CD14-positive monocyte (primary cell): ENCODE measurements at regions not wholly inside any gene's neighbourhood (a gene's known extent, or its start where the extent isn't known, plus 50 kb on each side); places are given as distances from the start of the nearest gene placed in this dataset.

Source experiments
- DNase-seq, 3 donors: peaks; one replicate each; pipeline ENCODE4 v3.0.0-alpha.2; 2011 to 2022
- H2AFZ ChIP-seq: 2 replicates; pipeline ENCODE4 v1.6.0; 2012; ENCODE audit warnings: mild to moderate bottlenecking, low read depth, low read length, inconsistent platforms; ENCODE audit not compliant: insufficient read depth, poor library complexity, severe bottlenecking
- H3K27ac ChIP-seq, 2 donors: 1 replicate in 1 of 2; 2 replicates in 1 of 2; pipeline ENCODE4 v1.5.1; 2012 to 2013; ENCODE audit warnings: low read length in 2 of 2, control low read depth in 1 of 2, inconsistent platforms in 1 of 2, low read depth in 1 of 2, mild to moderate bottlenecking in 1 of 2
- H3K27me3 ChIP-seq, 2 donors: one replicate each; pipeline versions ENCODE4 v1.6.0 to v1.6.1; 2011 to 2013; ENCODE audit warnings: low read length in 2 of 2; ENCODE audit not compliant: control insufficient read depth in 2 of 2, insufficient read depth in 2 of 2
- H3K36me3 ChIP-seq, 2 donors: replicated peaks in 1 of 2; 1 replicate in 1 of 2; 2 replicates in 1 of 2; pipeline versions ENCODE4 v1.5.1 to v1.6.1; 2012 to 2013; ENCODE audit warnings: low read length in 2 of 2, control low read depth in 1 of 2, inconsistent platforms in 1 of 2, mild to moderate bottlenecking in 1 of 2; ENCODE audit not compliant: insufficient read depth in 2 of 2, control insufficient read depth in 1 of 2
- H3K4me1 ChIP-seq, 2 donors: 1 replicate in 1 of 2; 2 replicates in 1 of 2; pipeline versions ENCODE4 v1.5.1 to v1.6.1; 2012 to 2013; ENCODE audit warnings: low read length in 2 of 2, control low read depth in 1 of 2, inconsistent platforms in 1 of 2, mild to moderate bottlenecking in 1 of 2, moderate library complexity in 1 of 2; ENCODE audit not compliant: insufficient read depth in 2 of 2, control insufficient read depth in 1 of 2
- H3K4me2 ChIP-seq: replicated peaks from 2 replicates; pipeline ENCODE3; 2012; ENCODE audit warnings: low read length, moderate library complexity, mild to moderate bottlenecking; ENCODE audit not compliant: poor library complexity, severe bottlenecking; ENCODE audit errors: extremely low read depth
- H3K4me3 ChIP-seq, 3 experiments: fragments of 200-600 bp in 1 of 3; sonication (generic) in 1 of 3; replicated peaks in 1 of 3; 1 replicate in 2 of 3; 2 replicates in 1 of 3; pipeline ENCODE4 v1.5.1; 2011 to 2013; ENCODE audit warnings: low read length in 3 of 3, mild to moderate bottlenecking in 3 of 3, control low read depth in 2 of 3, low read depth in 2 of 3, inconsistent platforms in 1 of 3, moderate library complexity in 1 of 3
- H3K79me2 ChIP-seq: 2 replicates; pipeline ENCODE4 v1.6.0; 2012; ENCODE audit warnings: mild to moderate bottlenecking, control low read depth, inconsistent platforms, low read length, moderate library complexity; ENCODE audit not compliant: insufficient read depth
- H3K9ac ChIP-seq: 2 replicates; pipeline ENCODE4 v1.6.0; 2017; ENCODE audit warnings: low read length, mild to moderate bottlenecking; ENCODE audit not compliant: insufficient read depth, poor library complexity, severe bottlenecking
- H3K9me3 ChIP-seq, 2 donors: replicated peaks in 1 of 2; 1 replicate in 1 of 2; 2 replicates in 1 of 2; pipeline versions ENCODE4 v1.5.1 to v1.6.1; 2012 to 2013; ENCODE audit warnings: low read length in 2 of 2, control low read depth in 1 of 2; ENCODE audit not compliant: control insufficient read depth in 1 of 2, insufficient read depth in 1 of 2
- H4K20me1 ChIP-seq: 2 replicates; pipeline ENCODE4 v1.6.0; 2012; ENCODE audit warnings: mild to moderate bottlenecking, low read length, control low read depth, moderate library complexity; ENCODE audit not compliant: insufficient read depth
- H3K27ac Mint-ChIP-seq, 7 donors: one replicate each; pipeline ENCODE4 v1.8.0; 2020; ENCODE audit warnings: mild to moderate bottlenecking in 7 of 7, mixed read lengths in 7 of 7, moderate library complexity in 6 of 7, inconsistent platforms in 2 of 7
- H3K27me3 Mint-ChIP-seq, 3 donors: one replicate each; pipeline ENCODE4 v1.8.0; 2021 to 2022; ENCODE audit warnings: low read depth in 3 of 3, mild to moderate bottlenecking in 3 of 3, mixed read lengths in 3 of 3, moderate library complexity in 3 of 3, inconsistent platforms in 1 of 3
- H3K36me3 Mint-ChIP-seq, 2 donors: one replicate each; pipeline ENCODE4 v1.8.0; 2020; ENCODE audit warnings: mixed read lengths in 2 of 2, inconsistent platforms in 1 of 2, mild to moderate bottlenecking in 1 of 2
- H3K4me1 Mint-ChIP-seq: one replicate; pipeline ENCODE4 v1.8.0; 2020; ENCODE audit warnings: mild to moderate bottlenecking, mixed read lengths
- H3K4me3 Mint-ChIP-seq, 2 donors: one replicate each; pipeline ENCODE4 v1.8.0; 2020; ENCODE audit warnings: mild to moderate bottlenecking in 2 of 2, mixed read lengths in 2 of 2, moderate library complexity in 1 of 2
- H3K9me3 Mint-ChIP-seq, 7 donors: one replicate each; pipeline ENCODE4 v1.8.0; 2020 to 2022; ENCODE audit warnings: mixed read lengths in 7 of 7, mild to moderate bottlenecking in 6 of 7, moderate library complexity in 6 of 7, inconsistent platforms in 2 of 7
- WGBS: methylation state at CpG from one replicate; pipeline ENCODE4 v1.1.5; 2013; ENCODE audit warnings: missing lambda C conversion rate; ENCODE audit not compliant: insufficient coverage; 5-methylcytosine and 5-hydroxymethylcytosine counted together
- intact Hi-C, 2 donors: fragments of 100-400 bp; cut with micrococcal nuclease; formaldehyde crosslinking; loops; one replicate each; pipeline versions ENCODE4 v1.15.0 to v1.15.1; 2023
- TF ChIP-seq, protein P1 (sequence below): fragments of 200-600 bp; IDR thresholded peaks from one replicate; pipeline ENCODE4 v1.8.0; 2022; ENCODE audit warnings: antibody characterized with exemption, mild to moderate bottlenecking

DNA sequence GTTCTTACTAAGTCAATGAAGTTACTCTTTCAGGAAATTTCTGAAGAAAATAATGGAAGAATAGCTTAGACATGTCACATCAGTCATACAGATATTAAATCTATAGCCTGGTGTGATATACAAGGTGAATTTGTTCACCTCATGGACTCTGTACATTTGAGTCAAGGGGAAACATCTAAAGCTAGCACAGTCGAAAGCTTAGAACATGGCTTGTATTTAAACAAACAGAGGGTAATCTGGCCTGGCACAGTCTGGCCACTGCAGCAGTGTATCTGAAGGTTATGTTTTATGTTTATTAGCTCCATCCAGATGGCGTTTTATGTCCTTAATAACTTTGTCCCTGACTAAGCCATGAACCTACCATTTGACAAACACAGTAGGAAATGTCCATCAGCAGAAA is 817.3 kb downstream of the SATB2 start:
- WGBS: 80% methylated on average over 1 of the region's 2 CpGs
- Mint-ChIP-seq H3K36me3 (no peaks in the 10 kb centered on the region), H3K4me1 (no peaks in the 10 kb centered on the region), H3K27me3 (no peaks in the 10 kb centered on the region), H3K27ac (no peak overlapping the region), H3K9me3 (peaks cover 0 to 5% (median 0%) of the 10 kb centered on the region in 7 donors), H3K4me3 (no peak overlapping the region)
- H2AFZ ChIP-seq: no peak overlapping the region
- no peak overlapping the region for H3K27ac ChIP-seq
- no peaks in the 10 kb centered on the region for H4K20me1 ChIP-seq
- no peaks in the 10 kb centered on the region for H3K36me3 ChIP-seq
- no peak overlapping the region for H3K4me3 ChIP-seq
- TF ChIP-seq, protein P1, sequence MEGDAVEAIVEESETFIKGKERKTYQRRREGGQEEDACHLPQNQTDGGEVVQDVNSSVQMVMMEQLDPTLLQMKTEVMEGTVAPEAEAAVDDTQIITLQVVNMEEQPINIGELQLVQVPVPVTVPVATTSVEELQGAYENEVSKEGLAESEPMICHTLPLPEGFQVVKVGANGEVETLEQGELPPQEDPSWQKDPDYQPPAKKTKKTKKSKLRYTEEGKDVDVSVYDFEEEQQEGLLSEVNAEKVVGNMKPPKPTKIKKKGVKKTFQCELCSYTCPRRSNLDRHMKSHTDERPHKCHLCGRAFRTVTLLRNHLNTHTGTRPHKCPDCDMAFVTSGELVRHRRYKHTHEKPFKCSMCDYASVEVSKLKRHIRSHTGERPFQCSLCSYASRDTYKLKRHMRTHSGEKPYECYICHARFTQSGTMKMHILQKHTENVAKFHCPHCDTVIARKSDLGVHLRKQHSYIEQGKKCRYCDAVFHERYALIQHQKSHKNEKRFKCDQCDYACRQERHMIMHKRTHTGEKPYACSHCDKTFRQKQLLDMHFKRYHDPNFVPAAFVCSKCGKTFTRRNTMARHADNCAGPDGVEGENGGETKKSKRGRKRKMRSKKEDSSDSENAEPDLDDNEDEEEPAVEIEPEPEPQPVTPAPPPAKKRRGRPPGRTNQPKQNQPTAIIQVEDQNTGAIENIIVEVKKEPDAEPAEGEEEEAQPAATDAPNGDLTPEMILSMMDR: no peak
- H3K27me3 ChIP-seq: no peaks in the 10 kb centered on the region
- no peak overlapping the region for H3K4me2 ChIP-seq
- intact Hi-C loops: no loop called here
- no peaks in the 10 kb centered on the region for H3K79me2 ChIP-seq
- no peak for DNase-seq
- H3K9ac ChIP-seq: no peak overlapping the region
- no peaks in the 10 kb centered on the region for H3K9me3 ChIP-seq
- H3K4me1 ChIP-seq: no peaks in the 10 kb centered on the region

DNA sequence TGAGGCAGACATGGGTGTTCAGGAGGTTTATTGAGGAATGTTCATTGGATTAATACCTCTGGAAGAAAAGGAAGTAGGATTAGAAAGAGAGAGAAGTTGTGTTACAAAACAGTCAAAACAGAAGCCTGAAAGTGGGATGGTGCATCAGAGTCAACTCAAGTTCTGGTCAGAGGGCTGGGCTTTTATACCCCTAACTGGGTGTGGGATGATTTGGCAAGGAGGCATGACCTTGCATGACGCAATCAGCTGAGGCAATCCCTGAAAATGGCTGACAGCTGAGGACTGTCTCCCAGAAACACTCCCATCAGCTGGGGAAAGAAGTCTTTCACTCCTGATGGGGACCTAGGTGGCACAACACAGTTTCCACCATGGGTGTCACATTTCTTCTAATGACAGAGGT is 818.2 kb downstream of the SATB2 start:
- no peak overlapping the region for H3K27ac Mint-ChIP-seq

More for the DNA sequence above, 818.2 kb downstream of the SATB2 start:
- H3K27me3 Mint-ChIP-seq: no peaks in the 10 kb centered on the region
- no peak overlapping the region for H3K4me2 ChIP-seq
- WGBS: no CpG with 5 or more reads among the region's 1 CpG
- H2AFZ ChIP-seq: no peak overlapping the region
- no peak overlapping the region for H3K27ac ChIP-seq
- no peak overlapping the region for H3K9ac ChIP-seq
- TF ChIP-seq, protein P1: no peak
- no peaks in the 10 kb centered on the region for H3K4me1 Mint-ChIP-seq
- H3K36me3 ChIP-seq: no peaks in the 10 kb centered on the region
- H3K4me1 ChIP-seq: no peaks in the 10 kb centered on the region
- no peaks in the 10 kb centered on the region for H3K27me3 ChIP-seq
- H3K9me3 ChIP-seq: no peaks in the 10 kb centered on the region
- DNase-seq: no peak
- H3K79me2 ChIP-seq: no peaks in the 10 kb centered on the region
- intact Hi-C loops: no loop called here
- H3K36me3 Mint-ChIP-seq: no peaks in the 10 kb centered on the region
- H3K4me3 Mint-ChIP-seq: no peak overlapping the region
- peaks cover 0 to 5% (median 0%) of the 10 kb centered on the region in 7 donors for H3K9me3 Mint-ChIP-seq
- no peak overlapping the region for H3K4me3 ChIP-seq
- no peaks in the 10 kb centered on the region for H4K20me1 ChIP-seq
